HUES6 (cell line): ENCODE measurements at regions not wholly inside any gene's neighbourhood (a gene's known extent, or its start where the extent isn't known, plus 50 kb on each side); places are given as distances from the start of the nearest gene placed in this dataset.

Experiments
- H3K27ac ChIP-seq: 2 replicates; pipeline ENCODE4 v1.7.0; 2013; ENCODE audit warnings: low read depth, mild to moderate bottlenecking, low read length, inconsistent platforms
- H3K27me3 ChIP-seq: 2 replicates; pipeline ENCODE4 v1.6.1; 2013; ENCODE audit warnings: low read length; ENCODE audit not compliant: control insufficient read depth, insufficient read depth
- H3K36me3 ChIP-seq: 2 replicates; pipeline ENCODE4 v1.6.1; 2013; ENCODE audit warnings: low read length; ENCODE audit not compliant: control insufficient read depth, insufficient read depth
- H3K4me1 ChIP-seq: 2 replicates; pipeline ENCODE4 v1.6.1; 2013; ENCODE audit warnings: low read length; ENCODE audit not compliant: control insufficient read depth, insufficient read depth
- H3K4me3 ChIP-seq: 2 replicates; pipeline ENCODE4 v1.5.1; 2013; ENCODE audit warnings: low read depth, low read length
- H3K9ac ChIP-seq: one replicate; pipeline ENCODE4 v1.6.1; 2013; ENCODE audit warnings: mild to moderate bottlenecking, low read length
- H3K9me3 ChIP-seq: 2 replicates; pipeline ENCODE4 v1.6.1; 2013; ENCODE audit warnings: low read depth, low read length; ENCODE audit not compliant: control insufficient read depth, insufficient read depth

GRCh38 chr2:149894226-149894625 is 306.7 kb upstream of the MMADHC start:
- H3K27me3 ChIP-seq = no peaks in the 10 kb centered on the region
- H3K27ac ChIP-seq = no peak overlapping the region
- H3K9ac ChIP-seq = no peak overlapping the region
- no peaks in the 10 kb centered on the region for H3K36me3 ChIP-seq
- no peaks in the 10 kb centered on the region for H3K9me3 ChIP-seq
- peaks cover 2% of the 10 kb centered on the region; the same call in 1 of the 2 replicates for H3K4me1 ChIP-seq
- no peak overlapping the region for H3K4me3 ChIP-seq

GRCh38 chr2:149892563-149892962 is 305.0 kb upstream of the MMADHC start:
- Histone ChIP-seq H3K27me3 (no peaks in the 10 kb centered on the region), H3K36me3 (no peaks in the 10 kb centered on the region)

DNA sequence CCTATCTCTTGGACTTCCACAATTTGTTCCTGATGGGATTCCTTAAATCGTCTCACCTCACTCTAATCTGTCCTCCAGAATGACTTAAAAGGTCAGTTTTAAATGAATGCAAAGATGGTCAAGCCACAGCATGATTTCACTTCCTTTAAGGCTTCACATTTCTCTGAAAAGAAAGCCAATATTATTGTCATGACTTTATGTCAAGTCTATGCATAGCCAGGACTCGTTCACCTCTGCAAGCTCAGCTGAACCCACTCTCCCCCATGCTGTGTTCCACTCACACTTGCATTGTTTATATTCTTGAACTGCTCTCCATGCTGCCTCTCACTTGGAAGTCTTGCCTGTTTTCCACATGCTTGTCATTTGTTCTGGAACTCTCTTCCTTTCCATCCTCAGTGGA is 298.4 kb upstream of the MMADHC start:
- Histone ChIP-seq H3K9me3 (no peaks in the 10 kb centered on the region), H3K4me3 (no peak overlapping the region), H3K27me3 (no peaks in the 10 kb centered on the region), H3K9ac (no peak overlapping the region), H3K36me3 (no peaks in the 10 kb centered on the region), H3K4me1 (no peaks in the 10 kb centered on the region), H3K27ac (no peak overlapping the region)

More at GRCh38 chr2:149892563-149892962, 305.0 kb upstream of the MMADHC start:
- H3K9me3 ChIP-seq = no peaks in the 10 kb centered on the region
- no peak overlapping the region for H3K9ac ChIP-seq
- H3K27ac ChIP-seq = no peak overlapping the region
- H3K4me1 ChIP-seq = no peaks in the 10 kb centered on the region
- H3K4me3 ChIP-seq = no peak overlapping the region

GRCh38 chr2:149885468-149885867 is 297.9 kb upstream of the MMADHC start:
- no peaks in the 10 kb centered on the region for H3K27me3 ChIP-seq
- no peaks in the 10 kb centered on the region for H3K4me1 ChIP-seq
- no peaks in the 10 kb centered on the region for H3K9me3 ChIP-seq
- no peak overlapping the region for H3K9ac ChIP-seq
- no peak overlapping the region for H3K4me3 ChIP-seq
- H3K27ac ChIP-seq = no peak overlapping the region
- no peaks in the 10 kb centered on the region for H3K36me3 ChIP-seq

DNA sequence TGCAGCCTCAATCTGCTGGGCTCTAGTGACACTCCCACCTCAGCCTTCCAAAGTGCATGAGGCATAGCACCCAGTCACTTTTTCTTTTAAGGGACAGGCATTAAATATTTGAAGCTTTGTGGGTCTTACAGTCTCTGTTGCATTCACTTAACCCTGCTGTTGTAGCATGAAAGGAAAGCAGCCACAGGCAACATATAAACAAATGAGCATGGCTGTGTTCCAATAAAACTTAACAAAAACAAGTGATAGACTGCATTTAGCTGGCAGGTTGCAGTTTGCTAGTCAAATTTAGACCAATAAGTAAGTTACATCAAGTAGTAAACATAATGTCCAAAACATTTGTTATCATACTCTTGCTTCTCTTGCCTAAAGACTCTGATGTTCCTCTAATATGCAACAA is 297.3 kb upstream of the MMADHC start:
- no peaks in the 10 kb centered on the region for H3K27me3 ChIP-seq

DNA sequence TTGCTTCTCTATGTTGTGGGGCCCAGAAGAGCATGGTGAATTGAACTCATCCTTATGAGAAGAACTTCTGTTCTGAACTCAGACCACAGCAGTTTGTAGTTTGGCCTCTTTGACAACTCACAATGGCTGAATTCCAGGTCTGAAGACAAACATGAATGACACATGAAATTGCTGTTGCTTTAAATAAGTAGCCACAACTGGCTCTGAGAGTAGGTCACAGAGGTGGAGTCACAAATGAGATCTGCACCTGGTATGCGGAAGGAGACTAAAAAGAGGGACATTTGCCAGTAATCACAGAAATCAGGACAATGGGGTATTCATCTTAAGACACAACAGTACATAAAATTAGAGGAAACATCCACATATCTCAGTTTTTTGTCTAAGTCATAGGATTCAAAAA is 290.3 kb upstream of the MMADHC start:
- no peaks in the 10 kb centered on the region for H3K27me3 ChIP-seq
- no peaks in the 10 kb centered on the region for H3K4me1 ChIP-seq
- H3K4me3 ChIP-seq = no peak overlapping the region
- H3K27ac ChIP-seq = no peak overlapping the region
- H3K36me3 ChIP-seq = no peaks in the 10 kb centered on the region
- H3K9me3 ChIP-seq = no peaks in the 10 kb centered on the region
- H3K9ac ChIP-seq = no peak overlapping the region

More for the DNA sequence above, 297.3 kb upstream of the MMADHC start:
- H3K4me3 ChIP-seq = no peak overlapping the region
- no peaks in the 10 kb centered on the region for H3K4me1 ChIP-seq
- no peaks in the 10 kb centered on the region for H3K9me3 ChIP-seq
- H3K9ac ChIP-seq = no peak overlapping the region
- H3K27ac ChIP-seq = no peak overlapping the region
- no peaks in the 10 kb centered on the region for H3K36me3 ChIP-seq

DNA sequence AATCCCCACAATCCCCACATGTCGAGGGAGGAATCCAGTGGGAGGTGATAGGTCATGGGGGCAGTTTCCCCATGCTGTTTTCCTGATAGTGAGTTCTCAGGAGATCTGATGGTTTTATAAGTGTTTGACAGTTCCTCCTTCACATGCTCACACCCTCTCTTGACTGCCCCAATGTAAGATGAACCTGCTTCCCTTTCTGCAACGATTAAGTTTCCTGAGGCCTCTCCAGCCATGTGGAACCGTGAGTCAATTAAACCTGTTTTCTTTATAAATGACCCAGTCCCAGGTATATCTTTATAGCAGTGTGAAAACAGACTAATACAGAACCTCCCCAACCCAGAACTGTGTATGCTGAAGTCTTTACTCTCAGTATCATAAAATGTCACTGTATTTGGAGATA is 289.5 kb upstream of the MMADHC start:
- Histone ChIP-seq H3K27me3 (no peaks in the 10 kb centered on the region), H3K36me3 (no peaks in the 10 kb centered on the region), H3K9me3 (no peaks in the 10 kb centered on the region), H3K27ac (no peak overlapping the region), H3K4me1 (no peaks in the 10 kb centered on the region), H3K9ac (no peak overlapping the region), H3K4me3 (no peak overlapping the region)

GRCh38 chr2:149873936-149874335 is 286.4 kb upstream of the MMADHC start:
- no peaks in the 10 kb centered on the region for H3K27me3 ChIP-seq
- H3K36me3 ChIP-seq = no peaks in the 10 kb centered on the region
- H3K27ac ChIP-seq = no peak overlapping the region
- H3K4me3 ChIP-seq = no peak overlapping the region
- no peaks in the 10 kb centered on the region for H3K9me3 ChIP-seq
- no peaks in the 10 kb centered on the region for H3K4me1 ChIP-seq
- no peak overlapping the region for H3K9ac ChIP-seq

DNA sequence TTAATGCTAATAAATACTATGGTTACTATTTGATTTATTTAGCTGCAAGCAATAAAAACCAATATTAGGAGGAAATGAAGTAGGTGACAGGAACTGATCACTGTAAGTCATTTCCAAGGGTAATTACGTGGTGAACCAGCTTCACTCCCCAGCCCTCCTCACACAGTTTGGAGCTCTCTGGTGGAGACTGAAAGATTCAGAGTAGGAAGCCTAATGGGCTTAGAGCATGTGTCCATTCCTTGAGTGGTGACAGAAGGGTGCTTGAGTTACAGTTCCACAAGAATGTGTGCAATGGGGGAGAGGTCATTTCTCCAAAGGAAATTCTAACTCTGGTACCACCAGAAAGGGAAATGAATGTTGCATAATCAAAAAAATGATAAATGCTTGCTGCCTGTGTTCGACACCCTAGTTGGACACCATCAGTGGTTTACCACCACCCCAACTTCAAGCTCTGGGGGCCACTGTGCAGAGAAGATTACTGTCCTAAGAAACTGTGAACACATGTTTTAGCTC is 285.1 kb upstream of the MMADHC start:
- H3K27me3 ChIP-seq = no peaks in the 10 kb centered on the region
- no peaks in the 10 kb centered on the region for H3K9me3 ChIP-seq
- no peak overlapping the region for H3K4me3 ChIP-seq
- H3K36me3 ChIP-seq = no peaks in the 10 kb centered on the region
- H3K27ac ChIP-seq = no peak overlapping the region
- H3K9ac ChIP-seq = no peak overlapping the region
- H3K4me1 ChIP-seq = no peaks in the 10 kb centered on the region

GRCh38 chr2:149872041-149872440 is 284.5 kb upstream of the MMADHC start:
- H3K4me1 ChIP-seq = no peaks in the 10 kb centered on the region
- H3K9me3 ChIP-seq = no peaks in the 10 kb centered on the region
- H3K36me3 ChIP-seq = no peaks in the 10 kb centered on the region
- H3K4me3 ChIP-seq = no peak overlapping the region
- no peak overlapping the region for H3K9ac ChIP-seq
- H3K27ac ChIP-seq = no peak overlapping the region
- no peaks in the 10 kb centered on the region for H3K27me3 ChIP-seq

GRCh38 chr2:149871091-149871885 is 283.7 kb upstream of the MMADHC start:
- no peaks in the 10 kb centered on the region for H3K36me3 ChIP-seq
- H3K4me1 ChIP-seq = no peaks in the 10 kb centered on the region
- H3K9me3 ChIP-seq = no peaks in the 10 kb centered on the region
- no peak overlapping the region for H3K9ac ChIP-seq
- no peak overlapping the region for H3K27ac ChIP-seq
- no peak overlapping the region for H3K4me3 ChIP-seq
- H3K27me3 ChIP-seq = no peaks in the 10 kb centered on the region
